Epithelial cell of esophagus (primary cell): ENCODE measurements at regions not wholly inside any gene's neighbourhood (a gene's known extent, or its start where the extent isn't known, plus 50 kb on each side); places are given as distances from the start of the nearest gene placed in this dataset.

Experiments used
- DNase-seq: peaks from one replicate; pipeline ENCODE4 v3.0.0; 2010; ENCODE audit warnings: low read depth
- H3K4me3 ChIP-seq: 2 replicates; pipeline ENCODE4 v1.5.1; 2011; ENCODE audit warnings: mild to moderate bottlenecking, low read length, control low read depth
- CTCF ChIP-seq: IDR thresholded peaks from 2 replicates; pipeline ENCODE4 v1.5.1; 2011; ENCODE audit warnings: low read depth, mild to moderate bottlenecking, low read length, control low read depth, inconsistent platforms; ENCODE audit not compliant: insufficient read depth; ENCODE audit errors: missing control alignments

GRCh38 chr18:11520536-11520935 lies 88.9 kb upstream of the SLC35G4 start:
- H3K4me3 ChIP-seq: no peak overlapping the region
- TF ChIP-seq CTCF: no peak
- DNase-seq: no peak

- H3K4me3 ChIP-seq: no peak overlapping the region
- TF ChIP-seq CTCF: peak; percentile 60
- peak; percentile 44 for DNase-seq
These were observed 90.4 kb upstream of the SLC35G4 start for GRCh38 chr18:11518788-11519685.

- no peak overlapping the region for H3K4me3 ChIP-seq
- TF ChIP-seq CTCF: no peak
- no peak for DNase-seq
These were observed 91.7 kb upstream of the SLC35G4 start for GRCh38 chr18:11517704-11518103.

- H3K4me3 ChIP-seq: no peak overlapping the region
- no peak for DNase-seq
- no peak for TF ChIP-seq CTCF
These were observed 92.5 kb upstream of the SLC35G4 start for GRCh38 chr18:11516751-11517503.

- DNase-seq: no peak
- no peak for TF ChIP-seq CTCF
- no peak overlapping the region for H3K4me3 ChIP-seq
These were observed 95.1 kb upstream of the SLC35G4 start for GRCh38 chr18:11514267-11514666.

- DNase-seq: peak; percentile 10
- TF ChIP-seq CTCF: peak; percentile 20
- no peak overlapping the region for H3K4me3 ChIP-seq
These were observed 97.0 kb upstream of the SLC35G4 start for GRCh38 chr18:11512096-11513025.
